Activated naive CD4-positive, alpha-beta T cell treated with anti-CD3 and anti-CD28 coated beads for 36 hours (primary cell): ENCODE measurements at regions not wholly inside any gene's neighbourhood (a gene's known extent, or its start where the extent isn't known, plus 50 kb on each side); places are given as distances from the start of the nearest gene placed in this dataset.

Experiments
- CTCF ChIA-PET: fragments of 350-600 bp; sonication (Branson Sonifier 250); formaldehyde crosslinking; loops from one replicate; lab custom pipeline; 2021; ENCODE audit warnings: antibody characterized with exemption; lab: Charles Lee
- DNase-seq: peaks from one replicate; pipeline ENCODE4 v3.0.0-alpha.2; 2020
- H3K27ac Mint-ChIP-seq: one replicate; pipeline ENCODE4 v1.8.0; 2021; ENCODE audit warnings: mild to moderate bottlenecking, mixed read lengths
- H3K27me3 Mint-ChIP-seq: one replicate; pipeline ENCODE4 v1.8.0; 2021; ENCODE audit warnings: low read depth, mixed read lengths
- H3K36me3 Mint-ChIP-seq: one replicate; pipeline ENCODE4 v1.8.0; 2021; ENCODE audit warnings: low read depth, mixed read lengths
- H3K4me1 Mint-ChIP-seq: one replicate; pipeline ENCODE4 v1.8.0; 2021; ENCODE audit warnings: low read depth, mixed read lengths
- H3K4me3 Mint-ChIP-seq: one replicate; pipeline ENCODE4 v1.8.0; 2021; ENCODE audit warnings: mild to moderate bottlenecking, moderate library complexity, mixed read lengths
- H3K9me3 Mint-ChIP-seq: one replicate; pipeline ENCODE4 v1.8.0; 2021; ENCODE audit warnings: mixed read lengths
- intact Hi-C: fragments of 100-400 bp; cut with micrococcal nuclease; formaldehyde crosslinking; loops from one replicate; pipeline ENCODE4 v1.15.1; 2023

- no peak for DNase-seq
- Mint-ChIP-seq H3K36me3 (no peaks in the 10 kb centered on the region), H3K27ac (no peak overlapping the region), H3K4me1 (no peaks in the 10 kb centered on the region), H3K4me3 (no peak overlapping the region), H3K27me3 (peaks cover 2% of the 10 kb centered on the region), H3K9me3 (no peaks in the 10 kb centered on the region)
- intact Hi-C loops, result no loop called here
- CTCF ChIA-PET, result no interaction called here
These were observed 66.7 kb upstream of the NOCT start for GRCh38 chr4:138948918-138949317.

DNA sequence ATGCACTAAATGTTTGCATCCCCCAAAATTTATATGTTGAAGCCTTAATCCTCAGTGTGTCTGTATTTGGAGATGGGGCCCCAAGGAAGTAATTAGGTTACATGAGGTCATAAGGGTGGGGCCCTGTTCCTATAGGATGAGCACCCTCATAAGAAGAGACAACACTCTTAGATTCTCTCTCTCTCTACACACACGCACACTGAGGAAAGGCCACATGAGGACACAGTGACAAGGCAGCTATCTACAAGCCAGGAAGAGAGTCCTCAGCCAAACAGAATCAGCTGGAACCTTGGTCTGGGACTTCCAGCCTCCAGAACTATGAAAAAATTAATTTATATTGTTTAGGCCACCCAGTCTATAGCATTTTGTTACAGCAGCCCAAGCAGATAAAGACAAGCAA lies 69.3 kb upstream of the NOCT start:
- CTCF ChIA-PET, result no interaction called here
- intact Hi-C loops, result no loop called here
- Mint-ChIP-seq H3K27ac (no peak overlapping the region), H3K4me3 (no peak overlapping the region), H3K36me3 (no peaks in the 10 kb centered on the region), H3K4me1 (no peaks in the 10 kb centered on the region), H3K9me3 (no peaks in the 10 kb centered on the region), H3K27me3 (no peaks in the 10 kb centered on the region)
- DNase-seq, result no peak

DNA sequence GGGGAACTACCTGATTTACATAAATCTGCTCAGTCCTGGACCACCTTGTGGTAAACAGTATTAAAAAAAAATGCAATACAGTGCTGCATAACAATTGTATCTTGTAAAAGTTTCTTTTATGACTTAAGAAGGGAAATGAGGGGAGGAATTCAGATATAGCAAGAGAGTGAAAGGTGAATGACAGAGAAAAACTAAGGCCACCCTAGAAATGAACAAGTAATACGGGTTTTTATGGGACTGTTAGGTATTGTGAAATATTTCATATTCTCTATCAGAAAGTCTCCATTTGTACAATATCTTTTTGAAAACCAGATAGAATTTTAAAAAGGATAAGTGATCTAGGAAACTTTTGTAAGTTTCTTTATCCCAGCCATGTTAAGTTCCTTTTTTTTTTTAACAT lies 69.7 kb upstream of the NOCT start:
- no peak for DNase-seq
- Mint-ChIP-seq H3K9me3 (no peaks in the 10 kb centered on the region), H3K27ac (no peak overlapping the region), H3K27me3 (no peaks in the 10 kb centered on the region), H3K4me3 (no peak overlapping the region), H3K4me1 (no peaks in the 10 kb centered on the region), H3K36me3 (no peaks in the 10 kb centered on the region)
- intact Hi-C loops, result no loop called here
- CTCF ChIA-PET, result no interaction called here

- Mint-ChIP-seq H3K27me3 (no peaks in the 10 kb centered on the region), H3K9me3 (no peaks in the 10 kb centered on the region), H3K36me3 (no peaks in the 10 kb centered on the region), H3K4me1 (no peaks in the 10 kb centered on the region), H3K27ac (no peak overlapping the region), H3K4me3 (no peak overlapping the region)
- intact Hi-C loops, result no loop called here
- DNase-seq, result no peak
- CTCF ChIA-PET, result no interaction called here
These were observed 70.2 kb upstream of the NOCT start for GRCh38 chr4:138945401-138945800.

DNA sequence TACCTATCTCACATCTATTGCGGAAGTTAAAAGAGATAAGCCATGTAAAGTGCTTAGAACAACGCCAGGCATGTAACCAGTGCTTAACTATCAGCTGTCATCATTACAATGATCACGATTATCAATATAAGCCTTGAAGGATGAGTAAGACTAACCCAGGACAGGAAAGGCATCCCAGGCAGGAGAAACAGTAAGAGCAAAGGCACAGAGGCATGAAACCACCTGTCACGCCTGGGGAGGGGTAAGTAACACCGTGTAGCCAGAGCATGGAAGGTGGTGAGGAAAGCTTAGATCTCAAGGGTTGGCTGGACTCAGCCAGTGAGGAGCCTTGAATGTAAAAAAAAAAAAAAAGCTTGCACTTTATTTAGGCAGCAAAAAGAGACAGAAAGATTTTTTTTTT lies 71.7 kb upstream of the NOCT start:
- intact Hi-C loops, result no loop called here
- CTCF ChIA-PET, result interaction anchor here (0.6 kb wide), 1 partner anchor 30 kb away, joined by 8 read pairs; no protein-coding TSS in a partner anchor
- H3K27me3 Mint-ChIP-seq, result peaks cover under 1% of the 10 kb centered on the region
- H3K36me3 Mint-ChIP-seq, result no peaks in the 10 kb centered on the region
- H3K27ac Mint-ChIP-seq, result no peak overlapping the region
- H3K4me1 Mint-ChIP-seq, result no peaks in the 10 kb centered on the region
- H3K4me3 Mint-ChIP-seq, result no peak overlapping the region
- DNase-seq, result no peak
- H3K9me3 Mint-ChIP-seq, result no peaks in the 10 kb centered on the region

DNA sequence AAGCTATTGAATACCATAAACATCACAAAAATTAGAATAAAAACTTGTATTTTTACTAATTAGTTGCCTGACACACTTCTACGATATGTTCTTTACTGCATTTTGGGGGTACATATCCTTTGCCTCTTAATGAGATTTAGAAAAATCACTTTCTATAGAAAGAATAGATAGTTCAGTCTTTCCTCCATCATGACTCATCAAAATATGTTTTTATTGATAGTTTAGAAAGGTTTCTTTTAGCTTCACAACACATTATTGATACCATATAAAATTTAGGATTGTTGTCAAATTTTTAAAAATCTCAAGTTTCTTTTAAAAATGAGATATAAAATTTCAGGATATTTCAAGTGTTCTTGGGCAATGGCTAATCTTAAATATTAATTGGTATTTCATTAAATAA lies 74.5 kb upstream of the NOCT start:
- Mint-ChIP-seq H3K9me3 (no peaks in the 10 kb centered on the region), H3K27me3 (peaks cover 2% of the 10 kb centered on the region), H3K4me3 (no peak overlapping the region), H3K4me1 (no peaks in the 10 kb centered on the region), H3K36me3 (no peaks in the 10 kb centered on the region), H3K27ac (no peak overlapping the region)
- intact Hi-C loops, result no loop called here
- DNase-seq, result no peak
- CTCF ChIA-PET, result interaction anchor here (1.5 kb wide), 1 partner anchor 70 kb away, joined by 3 read pairs; no protein-coding TSS in a partner anchor

- CTCF ChIA-PET, result interaction anchor here (1.3 to 1.5 kb wide), 2 partner anchors 18 to 69 kb away, joined by 3 to 7 read pairs; no protein-coding TSS in a partner anchor
- Mint-ChIP-seq H3K27me3 (peaks cover 2% of the 10 kb centered on the region), H3K4me1 (no peaks in the 10 kb centered on the region), H3K4me3 (no peak overlapping the region), H3K27ac (no peak overlapping the region), H3K9me3 (no peaks in the 10 kb centered on the region), H3K36me3 (no peaks in the 10 kb centered on the region)
- intact Hi-C loops, result loop anchor here (2.0 kb wide), 2 partner anchors 69 to 259 kb away; no protein-coding TSS in a partner anchor
- DNase-seq, result no peak
These were observed 75.6 kb upstream of the NOCT start for GRCh38 chr4:138939960-138940359.

- H3K27me3 Mint-ChIP-seq, result peaks cover 2% of the 10 kb centered on the region
- DNase-seq, result no peak
- CTCF ChIA-PET, result interaction anchor here (0.6 to 1.9 kb wide), 8 partner anchors 12 to 258 kb away, joined by 3 to 9 read pairs (median 3); no protein-coding TSS in a partner anchor
- no peaks in the 10 kb centered on the region for H3K36me3 Mint-ChIP-seq
- no peak overlapping the region for H3K4me3 Mint-ChIP-seq
- no peaks in the 10 kb centered on the region for H3K4me1 Mint-ChIP-seq
- intact Hi-C loops, result loop anchor here (2.0 kb wide), 2 partner anchors 68 to 258 kb away; no protein-coding TSS in a partner anchor
- H3K9me3 Mint-ChIP-seq, result no peaks in the 10 kb centered on the region
- no peak overlapping the region for H3K27ac Mint-ChIP-seq
These were observed 77.3 kb upstream of the NOCT start for GRCh38 chr4:138938366-138938690.

DNA sequence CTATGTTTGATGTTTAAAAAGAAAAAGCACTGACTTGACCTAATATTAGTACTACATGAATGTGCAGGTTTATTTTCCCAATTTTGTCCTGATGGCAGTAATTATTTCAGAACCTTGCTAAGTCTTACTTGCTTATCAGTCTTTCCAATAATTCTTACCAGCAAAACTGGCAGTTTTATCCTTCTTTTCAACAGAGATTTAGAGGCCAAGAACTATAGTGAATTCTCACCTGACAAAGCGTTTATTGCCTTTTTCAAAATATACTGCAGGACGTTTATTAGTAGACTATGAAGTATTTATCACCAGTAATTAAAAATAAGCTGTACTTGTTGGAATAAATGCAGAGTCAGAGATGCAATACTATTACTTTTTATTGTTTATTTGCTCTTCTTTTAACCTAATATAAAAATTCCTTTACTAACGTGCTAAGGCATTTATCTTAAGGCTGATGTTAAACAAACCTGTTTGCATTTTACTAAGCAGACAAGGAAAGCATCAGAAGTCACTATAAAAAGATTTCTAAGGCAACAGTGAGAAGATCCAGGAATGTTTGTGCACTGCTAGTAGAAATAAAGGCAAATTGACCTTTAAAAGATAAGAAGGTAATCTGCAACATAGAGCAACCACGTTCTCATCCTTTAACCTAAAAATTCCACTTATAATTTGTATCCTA lies 80.3 kb upstream of the NOCT start:
- no peaks in the 10 kb centered on the region for H3K9me3 Mint-ChIP-seq
- intact Hi-C loops, result no loop called here
- DNase-seq, result no peak
- CTCF ChIA-PET, result interaction anchor here (0.7 to 1.3 kb wide), 2 partner anchors 64 to 94 kb away, joined by 3 read pairs; no protein-coding TSS in a partner anchor
- no peaks in the 10 kb centered on the region for H3K36me3 Mint-ChIP-seq
- H3K27me3 Mint-ChIP-seq, result peaks cover 2% of the 10 kb centered on the region
- no peak overlapping the region for H3K27ac Mint-ChIP-seq
- H3K4me1 Mint-ChIP-seq, result no peaks in the 10 kb centered on the region
- no peak overlapping the region for H3K4me3 Mint-ChIP-seq

DNA sequence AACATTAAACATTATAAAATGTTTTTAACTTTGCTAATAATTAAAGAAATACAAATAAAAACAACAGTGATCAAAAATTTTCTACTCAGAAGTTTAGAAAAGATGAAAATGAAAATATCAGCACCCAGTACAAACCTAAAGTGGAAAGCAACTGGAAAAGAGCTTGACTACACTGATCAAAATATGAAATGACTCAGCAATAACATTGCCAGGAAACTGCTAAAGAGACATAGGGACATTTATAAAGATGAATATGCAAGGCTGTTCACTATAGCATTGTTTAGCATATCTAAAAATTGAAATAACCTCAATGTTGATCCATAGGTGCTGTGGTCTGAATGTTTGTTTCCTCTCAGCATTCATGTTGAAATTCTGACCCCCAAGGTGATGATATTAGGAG lies 88.5 kb upstream of the NOCT start:
- H3K27me3 Mint-ChIP-seq, result no peaks in the 10 kb centered on the region
- intact Hi-C loops, result no loop called here
- CTCF ChIA-PET, result interaction anchor here (1.5 kb wide), 1 partner anchor 11 kb away, joined by 5 read pairs; no protein-coding TSS in a partner anchor
- H3K4me3 Mint-ChIP-seq, result no peak overlapping the region
- H3K36me3 Mint-ChIP-seq, result no peaks in the 10 kb centered on the region
- no peak for DNase-seq
- no peak overlapping the region for H3K27ac Mint-ChIP-seq
- no peaks in the 10 kb centered on the region for H3K9me3 Mint-ChIP-seq
- H3K4me1 Mint-ChIP-seq, result no peaks in the 10 kb centered on the region

GRCh38 chr4:138925495-138925894 lies 90.1 kb upstream of the NOCT start:
- Mint-ChIP-seq H3K27ac (no peak overlapping the region), H3K4me3 (no peak overlapping the region), H3K4me1 (no peaks in the 10 kb centered on the region), H3K36me3 (no peaks in the 10 kb centered on the region), H3K27me3 (no peaks in the 10 kb centered on the region), H3K9me3 (no peaks in the 10 kb centered on the region)
- DNase-seq, result no peak
- intact Hi-C loops, result no loop called here
- CTCF ChIA-PET, result interaction anchor here (1.5 kb wide), 1 partner anchor 12 kb away, joined by 5 read pairs; no protein-coding TSS in a partner anchor

DNA sequence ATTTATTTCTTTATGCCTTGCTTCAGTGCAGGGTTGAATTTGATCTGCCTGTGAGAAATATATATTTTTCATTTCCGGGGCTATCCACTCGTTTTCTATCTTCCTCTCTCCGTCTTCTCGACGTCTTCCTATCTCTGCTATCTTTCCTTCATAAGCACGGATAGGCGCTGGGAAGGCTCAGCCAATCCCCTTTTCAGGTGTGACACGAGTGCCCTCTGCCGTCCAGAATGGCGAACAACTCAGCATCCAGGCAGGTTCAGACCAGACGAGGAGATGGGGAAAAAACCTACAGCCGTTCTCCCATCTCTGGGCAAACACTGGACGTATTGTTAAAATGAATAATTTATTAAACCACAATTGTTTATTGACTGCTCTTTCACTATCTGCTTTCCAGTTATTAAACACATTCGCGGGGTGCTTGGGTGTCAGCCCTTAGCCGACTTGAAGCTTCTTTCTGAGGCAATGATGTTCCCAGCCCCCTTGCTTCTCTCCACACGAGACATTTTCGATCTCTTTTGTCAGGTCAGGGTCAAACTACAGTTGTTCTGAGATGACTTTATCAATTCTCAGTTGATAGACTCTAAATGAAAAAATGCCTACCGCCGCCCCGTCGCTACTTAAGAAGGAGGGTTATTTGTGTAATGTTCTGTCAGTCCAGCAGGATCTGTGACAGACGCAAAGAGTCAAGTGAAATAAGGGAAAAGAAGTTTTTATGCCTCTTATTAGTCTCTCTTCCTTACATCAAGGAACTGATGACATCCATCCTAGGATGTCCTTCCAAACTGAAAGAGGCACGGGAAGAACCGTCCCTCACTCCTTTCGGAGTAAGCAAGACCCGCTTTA lies 96.3 kb upstream of the NOCT start:
- Mint-ChIP-seq H3K4me1 (no peaks in the 10 kb centered on the region), H3K27ac (no peak overlapping the region), H3K9me3 (no peaks in the 10 kb centered on the region), H3K36me3 (no peaks in the 10 kb centered on the region), H3K4me3 (no peak overlapping the region), H3K27me3 (peaks cover 10% of the 10 kb centered on the region)
- intact Hi-C loops, result loop anchor here (10.0 kb wide), 1 partner anchor 235 kb away; no protein-coding TSS in a partner anchor
- CTCF ChIA-PET, result interaction anchor here (0.7 to 1.3 kb wide), 2 partner anchors 39 to 48 kb away, joined by 3 read pairs; no protein-coding TSS in a partner anchor
- peak; percentile 36 for DNase-seq
